H9 (cell line): ENCODE measurements at regions not wholly inside any gene's neighbourhood (a gene's known extent, or its start where the extent isn't known, plus 50 kb on each side); places are given as distances from the start of the nearest gene placed in this dataset.

Experiments used
- DNase-seq: peaks from one replicate; pipeline ENCODE4 v3.0.0-alpha.2; 2017
- H2AFZ ChIP-seq: one replicate; pipeline ENCODE4 v1.6.1; 2013; ENCODE audit warnings: mild to moderate bottlenecking, low read length, control low read depth, moderate library complexity
- H2AK5ac ChIP-seq: 2 replicates; pipeline ENCODE4 v1.6.1; 2013; ENCODE audit warnings: low read length, control low read depth, mixed read lengths; ENCODE audit not compliant: insufficient read length
- H2BK120ac ChIP-seq: one replicate; pipeline ENCODE4 v1.6.1; 2013; ENCODE audit warnings: low read depth, mild to moderate bottlenecking, low read length, control low read depth, inconsistent platforms; ENCODE audit not compliant: poor library complexity, severe bottlenecking
- H2BK12ac ChIP-seq: 2 replicates; pipeline ENCODE4 v1.6.1; 2013; ENCODE audit warnings: low read length, control low read depth, mixed read lengths, low read depth; ENCODE audit not compliant: insufficient read length
- H2BK15ac ChIP-seq: 2 replicates; pipeline ENCODE4 v1.6.1; 2013; ENCODE audit warnings: low read depth, low read length, control low read depth
- H2BK20ac ChIP-seq: one replicate; pipeline ENCODE4 v1.6.1; 2013; ENCODE audit warnings: low read depth, mild to moderate bottlenecking, low read length, control low read depth, inconsistent platforms; ENCODE audit not compliant: poor library complexity, severe bottlenecking
- H2BK5ac ChIP-seq: 2 replicates; pipeline ENCODE4 v1.6.1; 2013; ENCODE audit warnings: low read length, control low read depth, mixed read lengths; ENCODE audit not compliant: insufficient read length
- H3K14ac ChIP-seq: 2 replicates; pipeline ENCODE4 v1.6.1; 2013; ENCODE audit warnings: low read length, control low read depth; ENCODE audit not compliant: insufficient read depth
- H3K18ac ChIP-seq: 2 replicates; pipeline ENCODE4 v1.6.1; 2013; ENCODE audit warnings: low read depth, mild to moderate bottlenecking, mixed read lengths, low read length, control low read depth; ENCODE audit not compliant: insufficient read length
- H3K23ac ChIP-seq: 2 replicates; pipeline ENCODE4 v1.6.1; 2013; ENCODE audit warnings: low read length, control low read depth, mixed read lengths, low read depth; ENCODE audit not compliant: insufficient read length
- H3K23me2 ChIP-seq: 2 replicates; pipeline ENCODE4 v1.6.1; 2013; ENCODE audit warnings: low read depth, mild to moderate bottlenecking, mixed read lengths, low read length, control low read depth; ENCODE audit not compliant: insufficient read length, poor library complexity, severe bottlenecking
- H3K27ac ChIP-seq: 2 replicates; pipeline ENCODE4 v1.5.1; 2013; ENCODE audit warnings: low read length, control low read depth, mixed read lengths, low read depth; ENCODE audit not compliant: insufficient read length
- H3K27me3 ChIP-seq: 2 replicates; pipeline ENCODE4 v1.6.1; 2013; ENCODE audit warnings: low read length, control low read depth, inconsistent platforms; ENCODE audit not compliant: insufficient read depth
- H3K4ac ChIP-seq: 2 replicates; pipeline ENCODE4 v1.6.1; 2013; ENCODE audit warnings: low read depth, mild to moderate bottlenecking, control low read depth, inconsistent platforms, low read length, moderate library complexity
- H3K4me1 ChIP-seq: 2 replicates; pipeline ENCODE4 v1.6.1; 2013; ENCODE audit warnings: low read length, control low read depth, inconsistent platforms; ENCODE audit not compliant: insufficient read depth
- H3K4me2 ChIP-seq: 2 replicates; pipeline ENCODE4 v1.6.1; 2013; ENCODE audit warnings: low read length, control low read depth, mixed read lengths; ENCODE audit not compliant: insufficient read length, insufficient read depth
- H3K56ac ChIP-seq: 2 replicates; pipeline ENCODE4 v1.6.1; 2013; ENCODE audit warnings: low read depth, mild to moderate bottlenecking, mixed read lengths, low read length, control low read depth; ENCODE audit not compliant: insufficient read length
- H3K79me1 ChIP-seq: 2 replicates; pipeline ENCODE4 v1.6.1; 2013; ENCODE audit warnings: low read depth, mild to moderate bottlenecking, moderate library complexity, low read length, control low read depth, inconsistent platforms; ENCODE audit not compliant: insufficient read depth, poor library complexity, severe bottlenecking
- H3K79me2 ChIP-seq: 2 replicates; pipeline ENCODE4 v1.6.1; 2013; ENCODE audit warnings: low read length, control low read depth, inconsistent platforms; ENCODE audit not compliant: insufficient read depth
- H3K9ac ChIP-seq: 2 replicates; pipeline ENCODE4 v1.6.1; 2013; ENCODE audit warnings: low read length, control low read depth, mixed read lengths; ENCODE audit not compliant: insufficient read length; ENCODE audit errors: extremely low read depth
- H3K9me3 ChIP-seq: one replicate; pipeline ENCODE4 v1.6.1; 2013; ENCODE audit warnings: low read depth, low read length, inconsistent platforms; ENCODE audit not compliant: control insufficient read depth
- H3T11ph ChIP-seq: one replicate; pipeline ENCODE4 v1.6.1; 2013; ENCODE audit warnings: mild to moderate bottlenecking, low read length, control low read depth, inconsistent platforms
- H4K20me1 ChIP-seq: one replicate; pipeline ENCODE4 v1.6.1; 2013; ENCODE audit not compliant: control insufficient read depth, insufficient read length, insufficient read depth
- H4K5ac ChIP-seq: 2 replicates; pipeline ENCODE4 v1.6.1; 2013; ENCODE audit warnings: low read depth, mild to moderate bottlenecking, mixed read lengths, low read length, control low read depth; ENCODE audit not compliant: insufficient read length
- H4K8ac ChIP-seq: replicated peaks from 2 replicates; pipeline ENCODE4 v1.6.1; 2013; ENCODE audit warnings: low read length, control low read depth, mixed read lengths, low read depth; ENCODE audit not compliant: insufficient read length
- H4K91ac ChIP-seq: 2 replicates; pipeline ENCODE4 v1.6.1; 2013; ENCODE audit warnings: low read depth, mild to moderate bottlenecking, moderate library complexity, mixed read lengths, low read length, control low read depth; ENCODE audit not compliant: insufficient read length
- H3K27ac Mint-ChIP-seq, 3 experiments: 2 replicates in 2 of 3; 3 replicates in 1 of 3; pipeline ENCODE4 v1.8.0; 2020 to 2021; ENCODE audit warnings: mixed read lengths in 3 of 3, mild to moderate bottlenecking in 1 of 3, moderate library complexity in 1 of 3
- H3K27me3 Mint-ChIP-seq: 2 replicates; pipeline ENCODE4 v1.8.0; 2021; ENCODE audit warnings: low read depth, mild to moderate bottlenecking, moderate library complexity, mixed read lengths
- H3K36me3 Mint-ChIP-seq, 3 experiments: 2 replicates in 2 of 3; 3 replicates in 1 of 3; pipeline ENCODE4 v1.8.0; 2020 to 2021; ENCODE audit warnings: low read depth in 3 of 3, mixed read lengths in 3 of 3; ENCODE audit not compliant: insufficient read depth in 1 of 3
- H3K4me1 Mint-ChIP-seq, 2 experiments: 2 replicates each; pipeline ENCODE4 v1.8.0; 2020; ENCODE audit warnings: mixed read lengths in 2 of 2
- H3K4me3 Mint-ChIP-seq, 2 experiments: 2 replicates in 1 of 2; 3 replicates in 1 of 2; pipeline ENCODE4 v1.8.0; 2020 to 2021; ENCODE audit warnings: mild to moderate bottlenecking in 2 of 2, mixed read lengths in 2 of 2, moderate library complexity in 1 of 2
- H3K9me3 Mint-ChIP-seq, 2 experiments: 2 replicates in 1 of 2; 3 replicates in 1 of 2; pipeline ENCODE4 v1.8.0; 2020; ENCODE audit warnings: mild to moderate bottlenecking in 2 of 2, mixed read lengths in 2 of 2, moderate library complexity in 1 of 2
- WGBS: extraction: QIAGEN DNeasy Blood & Tissue Kit; methylation state at CpG from one replicate; pipeline ENCODE4 v1.1.7; 2013; ENCODE audit warnings: missing lambda C conversion rate, low lambda C conversion rate, mixed read lengths; ENCODE audit not compliant: insufficient read length; ENCODE audit errors: extremely low coverage; 5-methylcytosine and 5-hydroxymethylcytosine counted together
- TF ChIP-seq, protein P1 (sequence below): fragments of 200-600 bp; sonication (generic); conservative IDR thresholded peaks from 3 replicates; pipeline ENCODE4 v1.8.0; 2021; ENCODE audit warnings: antibody characterized with exemption, mild to moderate bottlenecking

- no peak overlapping the region for H2AFZ ChIP-seq
- no peaks in the 10 kb centered on the region for H3K23me2 ChIP-seq
- H3K79me2 ChIP-seq = no peaks in the 10 kb centered on the region
- H4K20me1 ChIP-seq = no peaks in the 10 kb centered on the region
- H3K23ac ChIP-seq = no peak overlapping the region
- no peak overlapping the region for H2AK5ac ChIP-seq
- no peak overlapping the region; a peak in 1 of 7 replicates for H3K27ac Mint-ChIP-seq
- H2BK20ac ChIP-seq = no peak overlapping the region
- H3K27ac ChIP-seq = no peak overlapping the region
- H2BK120ac ChIP-seq = no peak overlapping the region
- H3K4me1 Mint-ChIP-seq = peaks cover 26 to 36% of the 10 kb centered on the region in 2 experiments
- H3K79me1 ChIP-seq = no peaks in the 10 kb centered on the region
- H4K5ac ChIP-seq = no peak overlapping the region
- no CpG with 5 or more reads among the region's 14 CpGs for WGBS
- H3K4me1 ChIP-seq = no peaks in the 10 kb centered on the region
- H2BK15ac ChIP-seq = no peak overlapping the region
- no peak overlapping the region for H3K18ac ChIP-seq
- no peaks in the 10 kb centered on the region for H3K9me3 ChIP-seq
- H3K56ac ChIP-seq = no peak overlapping the region
- H3K4ac ChIP-seq = no peak overlapping the region
- H4K91ac ChIP-seq = no peak overlapping the region
- H4K8ac ChIP-seq = no peak overlapping the region
- no peak overlapping the region for H2BK12ac ChIP-seq
- H3K27me3 Mint-ChIP-seq = peaks cover 2% of the 10 kb centered on the region
- no peaks in the 10 kb centered on the region for H3K36me3 Mint-ChIP-seq
- no peak overlapping the region for H3K14ac ChIP-seq
- no peak overlapping the region for H3K4me2 ChIP-seq
- no peak overlapping the region for H3K9ac ChIP-seq
- H3T11ph ChIP-seq = no peak overlapping the region
- no peak for DNase-seq
- no peaks in the 10 kb centered on the region for H3K27me3 ChIP-seq
- no peak overlapping the region for H2BK5ac ChIP-seq
- H3K9me3 Mint-ChIP-seq = no peaks in the 10 kb centered on the region; a peak in 1 of 5 replicates
- H3K4me3 Mint-ChIP-seq = no peak overlapping the region; a peak in 1 of 5 replicates
- TF ChIP-seq, protein P1, sequence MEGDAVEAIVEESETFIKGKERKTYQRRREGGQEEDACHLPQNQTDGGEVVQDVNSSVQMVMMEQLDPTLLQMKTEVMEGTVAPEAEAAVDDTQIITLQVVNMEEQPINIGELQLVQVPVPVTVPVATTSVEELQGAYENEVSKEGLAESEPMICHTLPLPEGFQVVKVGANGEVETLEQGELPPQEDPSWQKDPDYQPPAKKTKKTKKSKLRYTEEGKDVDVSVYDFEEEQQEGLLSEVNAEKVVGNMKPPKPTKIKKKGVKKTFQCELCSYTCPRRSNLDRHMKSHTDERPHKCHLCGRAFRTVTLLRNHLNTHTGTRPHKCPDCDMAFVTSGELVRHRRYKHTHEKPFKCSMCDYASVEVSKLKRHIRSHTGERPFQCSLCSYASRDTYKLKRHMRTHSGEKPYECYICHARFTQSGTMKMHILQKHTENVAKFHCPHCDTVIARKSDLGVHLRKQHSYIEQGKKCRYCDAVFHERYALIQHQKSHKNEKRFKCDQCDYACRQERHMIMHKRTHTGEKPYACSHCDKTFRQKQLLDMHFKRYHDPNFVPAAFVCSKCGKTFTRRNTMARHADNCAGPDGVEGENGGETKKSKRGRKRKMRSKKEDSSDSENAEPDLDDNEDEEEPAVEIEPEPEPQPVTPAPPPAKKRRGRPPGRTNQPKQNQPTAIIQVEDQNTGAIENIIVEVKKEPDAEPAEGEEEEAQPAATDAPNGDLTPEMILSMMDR = no peak
Observed at GRCh38 chr12:111193496-111193895, 175.4 kb downstream of the PHETA1 start.
